ENCODE measurements at regions not wholly inside any gene's neighbourhood (a gene's known extent, or its start where the extent isn't known, plus 50 kb on each side); places are given as distances from the start of the nearest gene placed in this dataset.
"Not testable (repeated sequence)": the region's sequence is repeated elsewhere in the genome, so short reads cannot be mapped to it uniquely, and the experiment has no call there.

GRCh38 chr13:82164780-82165395, 1717.4 kb downstream of the SLITRK1 start:
- not testable (repeated sequence) for H3K23ac ChIP-seq (ENCODE audit: low read depth, low read length, poor library complexity); H4K91ac ChIP-seq (ENCODE audit: low read depth, low read length, poor library complexity); H3K4me3 ChIP-seq (ENCODE audit: low read length in 2 of 2); H2BK120ac ChIP-seq (ENCODE audit: low read depth, low read length); H2BK12ac ChIP-seq (ENCODE audit: low read length); H2BK15ac ChIP-seq (ENCODE audit: low read length); H3K27ac ChIP-seq (replicated peaks; ENCODE audit: low read length); H3K9ac ChIP-seq (ENCODE audit: low read depth, low read length, poor library complexity); H2AFZ ChIP-seq (ENCODE audit: low read length); H3K27me3 ChIP-seq (ENCODE audit: control insufficient read depth in 3 of 3, insufficient read depth in 3 of 3, low read depth in 1 of 3, low read length in 3 of 3); H3K36me3 ChIP-seq (replicated peaks in 1 of 2; ENCODE audit: control insufficient read depth in 2 of 2, insufficient read depth in 2 of 2, low read length in 2 of 2); H2BK5ac ChIP-seq (ENCODE audit: low read length); H4K8ac ChIP-seq (ENCODE audit: low read depth, low read length); H2AK5ac ChIP-seq (ENCODE audit: low read depth, low read length); H3K4ac ChIP-seq (ENCODE audit: low read length); H3K14ac ChIP-seq (ENCODE audit: low read length); DNase-seq (ENCODE audit: low spot score); H3K9me3 ChIP-seq (replicated peaks in 1 of 2; ENCODE audit: control insufficient read depth in 2 of 2, insufficient read depth in 1 of 2, low read depth in 1 of 2, low read length in 2 of 2); H3K4me1 ChIP-seq (ENCODE audit: control insufficient read depth in 2 of 2, insufficient read depth in 1 of 2, low read depth in 1 of 2, low read length in 2 of 2); H3K4me2 ChIP-seq (ENCODE audit: insufficient read depth, low read length, poor library complexity, severe bottlenecking); H3K18ac ChIP-seq (ENCODE audit: low read length); H3K79me1 ChIP-seq (ENCODE audit: low read depth, low read length)
- WGBS, 2 donors (ENCODE audit: extremely low coverage in 2 of 2, insufficient read length in 2 of 2, insufficient replicate concordance in 1 of 2) = no CpG with 5 or more reads among the region's 31 CpGs

GRCh38 chr13:82147526-82147925, 1734.7 kb downstream of the SLITRK1 start:
- Histone ChIP-seq H3K23ac (ENCODE audit: low read depth, low read length, poor library complexity) (no peak overlapping the region), H2BK12ac (ENCODE audit: low read length) (no peak overlapping the region), H3K14ac (ENCODE audit: low read length) (no peak overlapping the region), H3K9ac (ENCODE audit: low read depth, low read length, poor library complexity) (no peak overlapping the region), H4K91ac (ENCODE audit: low read depth, low read length, poor library complexity) (no peak overlapping the region), H2AK5ac (ENCODE audit: low read depth, low read length) (no peak overlapping the region), H4K8ac (ENCODE audit: low read depth, low read length) (no peak overlapping the region), H3K4ac (ENCODE audit: low read length) (no peak overlapping the region), H3K18ac (ENCODE audit: low read length) (no peak overlapping the region), H3K79me1 (ENCODE audit: low read depth, low read length) (no peaks in the 10 kb centered on the region), H3K4me3 (ENCODE audit: low read length in 2 of 2) (no peak overlapping the region), H3K9me3 (replicated peaks in 1 of 2; ENCODE audit: control insufficient read depth in 2 of 2, insufficient read depth in 1 of 2, low read depth in 1 of 2, low read length in 2 of 2) (no peaks in the 10 kb centered on the region), H2BK15ac (ENCODE audit: low read length) (no peak overlapping the region), H2AFZ (ENCODE audit: low read length) (no peak overlapping the region), H2BK120ac (ENCODE audit: low read depth, low read length) (no peak overlapping the region), H3K4me2 (ENCODE audit: insufficient read depth, low read length, poor library complexity, severe bottlenecking) (no peak overlapping the region), H2BK5ac (ENCODE audit: low read length) (no peak overlapping the region), H3K27me3 (ENCODE audit: control insufficient read depth in 3 of 3, insufficient read depth in 3 of 3, low read depth in 1 of 3, low read length in 3 of 3) (no peaks in the 10 kb centered on the region), H3K4me1 (ENCODE audit: control insufficient read depth in 2 of 2, insufficient read depth in 1 of 2, low read depth in 1 of 2, low read length in 2 of 2) (no peaks in the 10 kb centered on the region), H3K27ac (replicated peaks; ENCODE audit: low read length) (no peak overlapping the region), H3K36me3 (replicated peaks in 1 of 2; ENCODE audit: control insufficient read depth in 2 of 2, insufficient read depth in 2 of 2, low read length in 2 of 2) (no peaks in the 10 kb centered on the region)
- DNase-seq (ENCODE audit: low spot score) = no peak

GRCh38 chr13:82136880-82137279, 1745.4 kb downstream of the SLITRK1 start:
- no peak overlapping the region for H3K9ac ChIP-seq (ENCODE audit: low read depth, low read length, poor library complexity)

GRCh38 chr13:82129281-82129680, 1753.0 kb downstream of the SLITRK1 start:
- H2BK12ac ChIP-seq (ENCODE audit: low read length) = no peak overlapping the region
- H3K4me1 ChIP-seq (ENCODE audit: control insufficient read depth in 2 of 2, insufficient read depth in 1 of 2, low read depth in 1 of 2, low read length in 2 of 2) = no peaks in the 10 kb centered on the region
- H3K9me3 ChIP-seq (replicated peaks in 1 of 2; ENCODE audit: control insufficient read depth in 2 of 2, insufficient read depth in 1 of 2, low read depth in 1 of 2, low read length in 2 of 2) = no peaks in the 10 kb centered on the region
- DNase-seq (ENCODE audit: low spot score) = no peak
- no peak overlapping the region for H3K4ac ChIP-seq (ENCODE audit: low read length)
- no peaks in the 10 kb centered on the region for H3K36me3 ChIP-seq (replicated peaks in 1 of 2; ENCODE audit: control insufficient read depth in 2 of 2, insufficient read depth in 2 of 2, low read length in 2 of 2)
- no peak overlapping the region for H4K91ac ChIP-seq (ENCODE audit: low read depth, low read length, poor library complexity)
- no CpG with 5 or more reads among the region's 1 CpG for WGBS, 2 donors (ENCODE audit: extremely low coverage in 2 of 2, insufficient read length in 2 of 2, insufficient replicate concordance in 1 of 2)
- H4K8ac ChIP-seq (ENCODE audit: low read depth, low read length) = no peak overlapping the region
- no peak overlapping the region for H3K23ac ChIP-seq (ENCODE audit: low read depth, low read length, poor library complexity)
- no peak overlapping the region for H3K14ac ChIP-seq (ENCODE audit: low read length)
- H2BK120ac ChIP-seq (ENCODE audit: low read depth, low read length) = no peak overlapping the region
- H3K4me3 ChIP-seq (ENCODE audit: low read length in 2 of 2) = no peak overlapping the region
- H3K18ac ChIP-seq (ENCODE audit: low read length) = no peak overlapping the region
- no peak overlapping the region for H3K9ac ChIP-seq (ENCODE audit: low read depth, low read length, poor library complexity)
- H2BK5ac ChIP-seq (ENCODE audit: low read length) = no peak overlapping the region
- no peaks in the 10 kb centered on the region for H3K27me3 ChIP-seq (ENCODE audit: control insufficient read depth in 3 of 3, insufficient read depth in 3 of 3, low read depth in 1 of 3, low read length in 3 of 3)
- no peak overlapping the region for H2BK15ac ChIP-seq (ENCODE audit: low read length)
- no peak overlapping the region for H3K4me2 ChIP-seq (ENCODE audit: insufficient read depth, low read length, poor library complexity, severe bottlenecking)
- H2AK5ac ChIP-seq (ENCODE audit: low read depth, low read length) = no peak overlapping the region
- no peak overlapping the region for H3K27ac ChIP-seq (replicated peaks; ENCODE audit: low read length)
- H3K79me1 ChIP-seq (ENCODE audit: low read depth, low read length) = no peaks in the 10 kb centered on the region
- H2AFZ ChIP-seq (ENCODE audit: low read length) = no peak overlapping the region

More at GRCh38 chr13:82136880-82137279, 1745.4 kb downstream of the SLITRK1 start:
- Histone ChIP-seq H2AFZ (ENCODE audit: low read length) (no peak overlapping the region), H4K8ac (ENCODE audit: low read depth, low read length) (no peak overlapping the region), H3K36me3 (replicated peaks in 1 of 2; ENCODE audit: control insufficient read depth in 2 of 2, insufficient read depth in 2 of 2, low read length in 2 of 2) (no peaks in the 10 kb centered on the region), H3K14ac (ENCODE audit: low read length) (no peak overlapping the region), H3K4me2 (ENCODE audit: insufficient read depth, low read length, poor library complexity, severe bottlenecking) (no peak overlapping the region), H3K23ac (ENCODE audit: low read depth, low read length, poor library complexity) (no peak overlapping the region), H3K4ac (ENCODE audit: low read length) (no peak overlapping the region), H3K27me3 (ENCODE audit: control insufficient read depth in 3 of 3, insufficient read depth in 3 of 3, low read depth in 1 of 3, low read length in 3 of 3) (no peaks in the 10 kb centered on the region), H3K4me1 (ENCODE audit: control insufficient read depth in 2 of 2, insufficient read depth in 1 of 2, low read depth in 1 of 2, low read length in 2 of 2) (no peaks in the 10 kb centered on the region), H2BK12ac (ENCODE audit: low read length) (no peak overlapping the region), H2BK15ac (ENCODE audit: low read length) (no peak overlapping the region), H3K27ac (replicated peaks; ENCODE audit: low read length) (no peak overlapping the region), H3K79me1 (ENCODE audit: low read depth, low read length) (no peaks in the 10 kb centered on the region), H3K18ac (ENCODE audit: low read length) (no peak overlapping the region), H4K91ac (ENCODE audit: low read depth, low read length, poor library complexity) (no peak overlapping the region), H3K4me3 (ENCODE audit: low read length in 2 of 2) (no peak overlapping the region), H2AK5ac (ENCODE audit: low read depth, low read length) (no peak overlapping the region), H3K9me3 (replicated peaks in 1 of 2; ENCODE audit: control insufficient read depth in 2 of 2, insufficient read depth in 1 of 2, low read depth in 1 of 2, low read length in 2 of 2) (no peaks in the 10 kb centered on the region), H2BK5ac (ENCODE audit: low read length) (no peak overlapping the region), H2BK120ac (ENCODE audit: low read depth, low read length) (no peak overlapping the region)
- no CpG with 5 or more reads among the region's 2 CpGs for WGBS, 2 donors (ENCODE audit: extremely low coverage in 2 of 2, insufficient read length in 2 of 2, insufficient replicate concordance in 1 of 2)
- no peak for DNase-seq (ENCODE audit: low spot score)

Data from neuronal stem cell (in vitro differentiated cells).